NCI-H2029 treated with DMSO at 0.1 percent for 48 hours (cell line): ENCODE measurements at regions not wholly inside any gene's neighbourhood (a gene's known extent, or its start where the extent isn't known, plus 50 kb on each side); places are given as distances from the start of the nearest gene placed in this dataset.
"Not testable (repeated sequence)": the region's sequence is repeated elsewhere in the genome, so short reads cannot be mapped to it uniquely, and the experiment has no call there.

ENCODE experiments used
- DNase-seq: peaks from one replicate; lab custom pipeline; 2025; lab: John Stamatoyannopoulos, UW

GRCh38 chr2:111366641-111367029 lies 245.9 kb downstream of the BCL2L11 start:
- not testable (repeated sequence) for DNase-seq

- not testable (repeated sequence) for DNase-seq
These were observed 246.4 kb downstream of the BCL2L11 start for GRCh38 chr2:111367080-111367479.

- DNase-seq: not testable (repeated sequence)
These were observed 247.2 kb downstream of the BCL2L11 start for GRCh38 chr2:111367871-111368270.

- not testable (repeated sequence) for DNase-seq
These were observed 247.6 kb downstream of the BCL2L11 start for GRCh38 chr2:111368288-111368687.

- not testable (repeated sequence) for DNase-seq
These were observed 252.3 kb downstream of the BCL2L11 start for GRCh38 chr2:111373060-111373459.

- not testable (repeated sequence) for DNase-seq
These were observed 253.3 kb downstream of the BCL2L11 start for GRCh38 chr2:111373989-111374388.

GRCh38 chr2:111374734-111375133 lies 254.0 kb downstream of the BCL2L11 start:
- DNase-seq: not testable (repeated sequence)

GRCh38 chr2:111375320-111375883 lies 254.7 kb downstream of the BCL2L11 start:
- DNase-seq: not testable (repeated sequence)

- not testable (repeated sequence) for DNase-seq
These were observed 255.7 kb downstream of the BCL2L11 start for GRCh38 chr2:111376272-111376970.

GRCh38 chr2:111376971-111377352 lies 256.2 kb downstream of the BCL2L11 start:
- not testable (repeated sequence) for DNase-seq

GRCh38 chr2:111377386-111377959 lies 256.8 kb downstream of the BCL2L11 start:
- not testable (repeated sequence) for DNase-seq

- not testable (repeated sequence) for DNase-seq
These were observed 257.6 kb downstream of the BCL2L11 start for GRCh38 chr2:111378348-111378747.

- not testable (repeated sequence) for DNase-seq
These were observed 260.2 kb downstream of the BCL2L11 start for GRCh38 chr2:111380733-111381439.

- DNase-seq: not testable (repeated sequence)
These were observed 261.0 kb downstream of the BCL2L11 start for GRCh38 chr2:111381530-111382306.

- not testable (repeated sequence) for DNase-seq
These were observed 261.8 kb downstream of the BCL2L11 start for GRCh38 chr2:111382507-111382906.

- DNase-seq: not testable (repeated sequence)
These were observed 262.6 kb downstream of the BCL2L11 start for GRCh38 chr2:111383311-111383710.

GRCh38 chr2:111385226-111385957 lies 264.7 kb downstream of the BCL2L11 start:
- DNase-seq: not testable (repeated sequence)

GRCh38 chr2:111390605-111391004 lies 269.9 kb downstream of the BCL2L11 start:
- not testable (repeated sequence) for DNase-seq

- not testable (repeated sequence) for DNase-seq
These were observed 274.8 kb downstream of the BCL2L11 start for GRCh38 chr2:111395350-111396128.

- DNase-seq: not testable (repeated sequence)
These were observed 280.0 kb downstream of the BCL2L11 start for GRCh38 chr2:111400598-111401253.
